ENCODE measurements at regions not wholly inside any gene's neighbourhood (a gene's known extent, or its start where the extent isn't known, plus 50 kb on each side); places are given as distances from the start of the nearest gene placed in this dataset.

DNA sequence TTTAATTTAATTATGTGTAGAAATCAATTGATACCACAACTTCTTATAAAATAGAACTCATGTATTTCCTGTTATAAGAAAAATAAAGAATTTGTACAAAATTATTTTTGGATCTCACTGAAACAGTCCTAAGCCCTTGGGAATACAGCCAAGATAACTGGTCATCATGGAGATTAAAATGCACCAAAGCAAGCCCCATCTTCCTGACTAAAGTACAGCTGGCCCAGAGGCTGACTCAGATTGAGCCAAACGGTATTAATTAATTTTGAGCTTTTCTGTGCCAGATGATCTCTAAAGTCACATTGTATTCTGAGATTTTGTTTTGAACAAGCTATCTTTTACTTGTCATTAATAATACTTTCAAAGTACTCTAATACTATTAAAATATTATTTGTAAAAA, 978.5 kb downstream of the TBC1D32 start:
- Mint-ChIP-seq H3K4me3 (no peak overlapping the region), H3K27me3 (ENCODE audit: low read depth, poor library complexity) (peaks cover 4% of the 10 kb centered on the region), H3K9me3 (peaks cover 30% of the 10 kb centered on the region), H3K27ac (no peak overlapping the region), H3K4me1 (no peaks in the 10 kb centered on the region), H3K36me3 (ENCODE audit: low read depth) (no peaks in the 10 kb centered on the region)
- TF ChIP-seq, protein P1, sequence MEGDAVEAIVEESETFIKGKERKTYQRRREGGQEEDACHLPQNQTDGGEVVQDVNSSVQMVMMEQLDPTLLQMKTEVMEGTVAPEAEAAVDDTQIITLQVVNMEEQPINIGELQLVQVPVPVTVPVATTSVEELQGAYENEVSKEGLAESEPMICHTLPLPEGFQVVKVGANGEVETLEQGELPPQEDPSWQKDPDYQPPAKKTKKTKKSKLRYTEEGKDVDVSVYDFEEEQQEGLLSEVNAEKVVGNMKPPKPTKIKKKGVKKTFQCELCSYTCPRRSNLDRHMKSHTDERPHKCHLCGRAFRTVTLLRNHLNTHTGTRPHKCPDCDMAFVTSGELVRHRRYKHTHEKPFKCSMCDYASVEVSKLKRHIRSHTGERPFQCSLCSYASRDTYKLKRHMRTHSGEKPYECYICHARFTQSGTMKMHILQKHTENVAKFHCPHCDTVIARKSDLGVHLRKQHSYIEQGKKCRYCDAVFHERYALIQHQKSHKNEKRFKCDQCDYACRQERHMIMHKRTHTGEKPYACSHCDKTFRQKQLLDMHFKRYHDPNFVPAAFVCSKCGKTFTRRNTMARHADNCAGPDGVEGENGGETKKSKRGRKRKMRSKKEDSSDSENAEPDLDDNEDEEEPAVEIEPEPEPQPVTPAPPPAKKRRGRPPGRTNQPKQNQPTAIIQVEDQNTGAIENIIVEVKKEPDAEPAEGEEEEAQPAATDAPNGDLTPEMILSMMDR (IDR thresholded peaks at IDR 0.05): no peak
- DNase-seq: no peak

DNA sequence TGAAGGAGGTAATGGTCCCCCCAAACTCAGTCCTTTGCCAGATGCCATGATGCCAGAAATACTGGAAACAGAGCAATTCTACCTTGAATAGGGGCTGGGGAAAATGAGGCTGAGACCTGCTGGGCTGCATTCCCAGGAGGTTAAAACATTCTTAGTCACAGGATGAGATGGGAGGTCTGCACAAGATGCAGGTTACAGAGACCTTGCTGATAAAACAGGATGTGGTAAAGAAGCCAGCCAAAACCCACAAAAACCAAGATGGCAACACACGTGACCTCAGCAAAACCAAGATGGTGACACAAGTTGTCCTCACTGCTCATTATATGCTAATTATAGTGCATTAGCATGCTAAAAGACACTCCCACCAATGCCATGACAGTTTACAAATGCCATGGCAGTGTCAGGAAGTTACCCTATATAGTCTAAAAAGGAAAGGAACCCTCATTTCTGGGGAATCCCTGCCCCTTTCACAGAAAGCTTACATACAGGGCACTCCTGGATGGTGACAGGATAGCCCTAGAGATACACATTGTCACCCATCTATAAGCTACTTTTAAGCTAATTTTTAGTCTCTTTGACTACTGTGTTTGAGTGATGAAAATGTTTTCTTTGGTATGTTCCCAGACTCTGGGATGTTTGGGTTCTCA, 979.7 kb downstream of the TBC1D32 start:
- Mint-ChIP-seq H3K4me1 (no peaks in the 10 kb centered on the region), H3K9me3 (peaks cover 19% of the 10 kb centered on the region), H3K27me3 (ENCODE audit: low read depth, poor library complexity) (peaks cover under 1% of the 10 kb centered on the region), H3K36me3 (ENCODE audit: low read depth) (no peaks in the 10 kb centered on the region), H3K4me3 (no peak overlapping the region), H3K27ac (no peak overlapping the region)
- TF ChIP-seq, protein P1 (IDR thresholded peaks at IDR 0.05): no peak
- no peak for DNase-seq

DNA sequence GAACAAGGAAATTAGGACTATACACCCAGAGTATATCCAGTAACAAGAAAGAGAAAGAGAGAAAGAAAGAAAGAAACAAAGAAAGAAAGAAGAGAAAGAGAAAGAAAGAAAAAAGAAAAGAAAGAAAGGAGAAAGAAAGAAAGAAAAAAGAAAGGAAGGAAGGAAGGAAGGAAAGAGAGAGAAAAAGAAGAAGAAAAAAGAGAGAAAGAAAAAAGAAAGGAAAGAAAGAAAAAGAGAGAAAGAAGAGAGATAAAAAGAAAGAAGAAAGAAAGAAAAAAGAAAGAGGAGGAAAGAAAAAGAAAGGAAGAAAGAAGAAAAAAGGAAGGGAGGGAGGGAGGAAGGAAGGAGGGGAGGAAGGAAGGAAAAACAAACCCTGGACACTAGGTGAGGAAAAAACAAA, 981.8 kb downstream of the TBC1D32 start:
- Mint-ChIP-seq H3K27me3 (ENCODE audit: low read depth, poor library complexity) (no peaks in the 10 kb centered on the region), H3K4me3 (no peak overlapping the region), H3K36me3 (ENCODE audit: low read depth) (no peaks in the 10 kb centered on the region), H3K4me1 (no peaks in the 10 kb centered on the region), H3K9me3 (no peaks in the 10 kb centered on the region), H3K27ac (peak overlapping the region; percentile 81)
- no peak for DNase-seq
- TF ChIP-seq, protein P1 (IDR thresholded peaks at IDR 0.05): no peak

DNA sequence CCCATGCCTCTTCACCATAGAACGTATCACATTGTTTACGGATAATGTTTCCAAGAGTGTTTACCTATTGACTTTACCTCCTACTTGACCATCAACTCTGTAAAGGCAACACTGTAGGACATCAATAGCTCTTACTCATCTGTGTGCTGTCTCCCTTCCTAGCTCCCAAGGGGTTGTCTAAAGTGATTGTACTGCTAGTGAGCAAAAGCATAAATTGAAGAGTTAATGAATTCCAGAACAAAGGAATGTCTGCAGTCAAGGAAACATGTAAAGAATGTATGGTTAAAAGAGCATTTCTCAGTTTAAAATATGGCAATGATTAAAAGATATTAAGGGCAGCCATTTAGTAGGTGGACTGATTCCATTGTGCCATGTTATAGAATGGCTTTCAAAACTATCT, 985.4 kb downstream of the TBC1D32 start:
- no peak overlapping the region for H3K4me3 Mint-ChIP-seq
- H3K36me3 Mint-ChIP-seq (ENCODE audit: low read depth): no peaks in the 10 kb centered on the region
- H3K4me1 Mint-ChIP-seq: no peaks in the 10 kb centered on the region
- no peak overlapping the region for H3K27ac Mint-ChIP-seq
- H3K9me3 Mint-ChIP-seq: no peaks in the 10 kb centered on the region
- peaks cover 4% of the 10 kb centered on the region for H3K27me3 Mint-ChIP-seq (ENCODE audit: low read depth, poor library complexity)
- TF ChIP-seq, protein P1 (IDR thresholded peaks at IDR 0.05): no peak
- no peak for DNase-seq

DNA sequence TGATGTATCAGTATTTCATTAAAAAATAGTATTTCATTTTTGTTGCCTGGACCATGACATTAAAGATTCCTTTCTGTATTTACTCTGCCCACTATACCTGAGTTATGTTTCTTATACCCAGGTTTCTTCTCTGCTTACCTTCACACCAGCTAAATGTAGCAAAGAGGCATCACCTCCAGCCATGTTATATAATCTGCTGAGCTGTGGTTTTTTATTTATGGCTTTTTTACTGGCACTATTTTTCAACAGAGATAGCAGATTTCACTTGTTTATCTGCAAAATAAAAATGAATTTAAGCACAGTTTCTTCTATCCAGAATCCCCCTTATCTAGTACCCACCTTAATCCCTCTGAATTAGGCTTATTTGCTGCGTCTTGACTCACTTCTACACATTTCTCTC, 979.0 kb upstream of the MAN1A1 start:
- Mint-ChIP-seq H3K4me3 (no peak overlapping the region), H3K9me3 (no peaks in the 10 kb centered on the region), H3K27ac (no peak overlapping the region), H3K4me1 (no peaks in the 10 kb centered on the region), H3K27me3 (ENCODE audit: low read depth, poor library complexity) (no peaks in the 10 kb centered on the region), H3K36me3 (ENCODE audit: low read depth) (no peaks in the 10 kb centered on the region)
- TF ChIP-seq, protein P1 (IDR thresholded peaks at IDR 0.05): no peak
- DNase-seq: no peak

DNA sequence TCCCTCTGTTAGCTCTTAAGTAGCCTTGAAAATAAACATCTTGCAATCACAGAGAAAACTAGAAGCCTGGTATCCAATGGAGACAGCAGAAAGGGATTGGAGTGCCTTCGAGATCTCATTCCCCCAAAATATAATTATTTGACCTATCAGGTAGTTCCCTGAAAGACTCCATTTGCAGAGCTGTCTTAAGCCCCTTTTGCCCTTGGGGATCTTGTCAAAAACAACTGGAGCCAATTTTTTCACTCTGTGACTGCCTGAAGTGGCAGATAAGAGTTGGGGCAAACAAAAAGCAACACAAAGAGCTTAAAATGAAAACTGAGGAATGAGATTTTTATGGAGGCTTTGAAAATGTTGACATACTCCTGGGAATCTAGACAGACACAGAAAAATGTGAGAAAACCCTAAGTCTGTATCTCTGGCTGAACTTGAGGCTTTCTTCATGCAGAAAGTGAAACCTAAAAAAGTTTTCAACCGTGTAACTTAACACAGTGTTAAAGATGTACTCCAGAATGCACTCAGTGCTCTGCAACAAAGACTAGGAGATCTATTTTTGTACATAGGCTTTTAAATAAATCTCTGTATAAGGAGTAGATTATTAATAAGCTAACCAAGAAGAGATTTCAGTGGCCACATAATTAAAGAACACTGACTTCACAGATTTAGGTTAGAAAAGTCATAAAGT, 971.1 kb upstream of the MAN1A1 start:
- no peaks in the 10 kb centered on the region for H3K36me3 Mint-ChIP-seq (ENCODE audit: low read depth)
- no peaks in the 10 kb centered on the region for H3K4me1 Mint-ChIP-seq
- no peak overlapping the region for H3K4me3 Mint-ChIP-seq
- TF ChIP-seq, protein P1 (IDR thresholded peaks at IDR 0.05): no peak
- H3K27me3 Mint-ChIP-seq (ENCODE audit: low read depth, poor library complexity): no peaks in the 10 kb centered on the region
- H3K27ac Mint-ChIP-seq: no peak overlapping the region
- no peak for DNase-seq
- H3K9me3 Mint-ChIP-seq: peaks cover 4% of the 10 kb centered on the region
